GM06990 (cell line): ENCODE measurements at regions not wholly inside any gene's neighbourhood (a gene's known extent, or its start where the extent isn't known, plus 50 kb on each side); places are given as distances from the start of the nearest gene placed in this dataset.

Experiments used
- DNase-seq: peaks from one replicate; pipeline ENCODE4 v3.0.0-alpha.2; 2011; ENCODE audit not compliant: insufficient read length; ENCODE audit errors: extremely low read depth
- H3K27me3 ChIP-seq: replicated peaks from 2 replicates; pipeline ENCODE4 v1.6.0; 2011; ENCODE audit warnings: low read length; ENCODE audit not compliant: control insufficient read depth, insufficient read depth
- H3K36me3 ChIP-seq: 2 replicates; pipeline ENCODE4 v1.5.1; 2011; ENCODE audit warnings: low read length; ENCODE audit not compliant: control insufficient read depth, insufficient read depth
- H3K4me3 ChIP-seq: replicated peaks from 2 replicates; pipeline ENCODE4 v1.5.1; 2011; ENCODE audit warnings: low read depth, mild to moderate bottlenecking, control low read depth, low read length
- CTCF ChIP-seq: IDR thresholded peaks from 2 replicates; pipeline ENCODE4 v1.5.1; 2011; ENCODE audit warnings: low read length, control low read depth, mild to moderate bottlenecking, inconsistent platforms; ENCODE audit not compliant: insufficient read depth, poor library complexity, severe bottlenecking

- Histone ChIP-seq H3K27me3 (no peaks in the 10 kb centered on the region), H3K4me3 (no peak overlapping the region), H3K36me3 (no peaks in the 10 kb centered on the region)
- TF ChIP-seq CTCF = no peak
- DNase-seq = no peak
These were observed 284.4 kb upstream of the IGFBP3 start for GRCh38 chr7:46205478-46205877.

DNA sequence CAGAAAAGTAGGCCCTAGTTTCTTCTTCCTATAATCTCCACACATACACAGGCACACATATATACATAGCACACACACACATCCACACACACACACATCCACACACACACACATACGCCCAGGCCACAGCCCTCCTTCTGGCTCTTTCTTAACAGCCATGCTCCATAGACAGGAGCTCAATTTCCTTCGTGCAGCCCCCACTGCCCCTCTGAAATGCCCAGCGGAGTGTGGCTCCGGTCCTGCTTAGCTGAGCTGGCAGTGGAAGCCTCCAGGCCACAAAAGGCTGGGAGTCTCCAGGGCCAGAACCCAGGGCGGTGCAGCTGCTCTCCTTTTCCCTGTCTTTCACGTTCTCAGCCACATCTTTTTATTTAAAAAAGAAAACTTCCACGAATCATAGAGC is 282.9 kb upstream of the IGFBP3 start:
- no peak for DNase-seq
- Histone ChIP-seq H3K4me3 (no peak overlapping the region), H3K27me3 (no peaks in the 10 kb centered on the region), H3K36me3 (no peaks in the 10 kb centered on the region)
- TF ChIP-seq CTCF = no peak

DNA sequence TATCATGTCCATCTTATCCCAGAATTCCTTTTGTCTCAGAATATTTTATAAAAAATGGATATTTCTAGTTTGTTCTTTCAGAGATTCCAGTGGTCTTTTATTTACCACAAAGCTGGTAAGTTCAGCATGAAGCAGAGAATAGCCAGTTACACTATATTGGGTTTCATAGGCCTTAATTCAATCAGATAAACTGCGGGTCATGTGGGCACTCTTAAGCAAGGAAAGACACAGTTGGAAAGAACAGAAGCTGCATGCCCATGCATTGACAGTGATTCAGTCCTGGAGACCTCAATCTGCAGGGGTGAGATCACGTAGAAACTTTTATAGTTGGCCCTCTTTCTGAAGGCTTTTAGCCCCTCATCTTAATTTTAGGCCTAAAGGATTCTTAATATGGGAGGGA is 281.3 kb upstream of the IGFBP3 start:
- H3K36me3 ChIP-seq = no peaks in the 10 kb centered on the region
- no peak for TF ChIP-seq CTCF
- no peak for DNase-seq
- H3K27me3 ChIP-seq = no peaks in the 10 kb centered on the region
- no peak overlapping the region for H3K4me3 ChIP-seq

GRCh38 chr7:46201961-46202360 is 280.9 kb upstream of the IGFBP3 start:
- no peak for TF ChIP-seq CTCF
- no peak for DNase-seq

DNA sequence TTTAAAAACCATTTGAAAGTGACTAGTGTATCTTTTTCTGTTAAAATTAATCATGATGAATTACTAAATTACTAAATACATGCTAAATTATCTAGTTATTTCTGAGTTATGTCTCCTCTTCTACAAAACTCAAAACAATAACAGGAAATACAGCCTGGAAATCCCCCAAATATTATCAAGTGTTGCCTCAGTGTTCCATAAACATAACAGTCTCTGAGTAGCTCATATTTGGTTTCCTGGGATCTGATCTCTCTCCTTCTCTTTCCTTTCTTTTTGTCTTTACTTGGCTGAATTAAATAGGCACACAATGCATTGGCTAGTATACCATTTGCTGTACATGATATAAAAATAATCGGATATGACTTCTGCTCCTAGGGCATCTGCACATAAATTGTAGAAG is 277.6 kb upstream of the IGFBP3 start:
- TF ChIP-seq CTCF = no peak
- no peak for DNase-seq
- no peak overlapping the region for H3K4me3 ChIP-seq
- H3K27me3 ChIP-seq = no peaks in the 10 kb centered on the region
- H3K36me3 ChIP-seq = no peaks in the 10 kb centered on the region

More at GRCh38 chr7:46201961-46202360, 280.9 kb upstream of the IGFBP3 start:
- no peak overlapping the region for H3K4me3 ChIP-seq
- no peaks in the 10 kb centered on the region for H3K36me3 ChIP-seq
- H3K27me3 ChIP-seq = no peaks in the 10 kb centered on the region
